OCI-LY3 (cell line): ENCODE measurements at regions not wholly inside any gene's neighbourhood (a gene's known extent, or its start where the extent isn't known, plus 50 kb on each side); places are given as distances from the start of the nearest gene placed in this dataset.
"Not testable (repeated sequence)": the region's sequence is repeated elsewhere in the genome, so short reads cannot be mapped to it uniquely, and the experiment has no call there.

Source experiments
- CTCF ChIP-seq: fragments of 200-600, 300-600 bp; sonication (generic); IDR thresholded peaks from 2 replicates; pipeline ENCODE4 v1.5.1; 2014; ENCODE audit warnings: antibody characterized with exemption, low read length, low read depth
- EZH2phosphoT487 ChIP-seq: fragments of 200-600 bp; shearing (Covaris generic); IDR thresholded peaks from 2 replicates; pipeline ENCODE4 v1.6.1; 2018; ENCODE audit warnings: antibody characterized with exemption, mixed run types, low read depth

GRCh38 chr6:85325811-85326210 lies 124.1 kb upstream of the NT5E start:
- TF ChIP-seq CTCF, EZH2phosphoT487: not testable (repeated sequence)
